GM12878 (cell line): ENCODE measurements at regions not wholly inside any gene's neighbourhood (a gene's known extent, or its start where the extent isn't known, plus 50 kb on each side); places are given as distances from the start of the nearest gene placed in this dataset.

Experiments
- ATAC-seq: fragments of 200-7000 bp; cut with Tn5 transposase; 3 replicates; pipeline ENCODE4 v1.9.1; 2020; ENCODE audit warnings: mild to moderate bottlenecking, moderate library complexity
- BruUV-seq: library from RNA; stranded (reverse); fragments of 400-500 nt; replicated peaks from 2 replicates; lab custom pipeline; 2021; lab: Mats Ljungman, UMichigan
- CTCF ChIA-PET: fragments of 300-600 bp; sonication (Branson Sonifier 250); formaldehyde crosslinking; extraction: SDS; loops from one replicate; lab custom pipeline; 2021; ENCODE audit warnings: inconsistent platforms; lab: Yijun Ruan, JAX
- POLR2A ChIA-PET: fragments of 350-600 bp; formaldehyde crosslinking; extraction: SDS; loops from one replicate; lab custom pipeline; 2021; ENCODE audit warnings: inconsistent platforms; lab: Charles Lee
- RAD21 ChIA-PET: fragments of 300-600 bp; sonication (Branson Sonifier 250); formaldehyde crosslinking; loops from one replicate; lab custom pipeline; 2023; ENCODE audit warnings: antibody characterized with exemption; ENCODE audit not compliant: unreplicated experiment; lab: Charles Lee
- SMC1A ChIA-PET: fragments of 300-600 bp; sonication (Branson Sonifier 250); formaldehyde crosslinking; loops from one replicate; lab custom pipeline; 2023; ENCODE audit not compliant: unreplicated experiment, uncharacterized antibody; lab: Charles Lee
- DNase-seq: peaks from one replicate; pipeline ENCODE4 v3.0.0-alpha.2; 2011; ENCODE audit warnings: low read depth, low spot score
- FAIRE-seq: peaks from 3 replicates; lab custom pipeline; 2011; peaks lifted over from hg19 to GRCh38; lab: Jason Lieb, UNC
- H2AFZ ChIP-seq: 2 replicates; pipeline ENCODE4 v1.6.0; 2011; ENCODE audit warnings: low read depth, low read length, control low read depth; ENCODE audit not compliant: control insufficient read depth
- H3K27ac ChIP-seq: 2 replicates; pipeline ENCODE4 v1.5.1; 2011; ENCODE audit warnings: control low read depth; ENCODE audit not compliant: control insufficient read depth, insufficient read depth
- H3K27me3 ChIP-seq, 2 experiments: replicated peaks in 1 of 2; 2 replicates each; pipeline versions ENCODE4 v1.6.0 to v1.6.1; 2011; ENCODE audit warnings: low read length in 1 of 2; ENCODE audit not compliant: control insufficient read depth in 2 of 2, insufficient read depth in 2 of 2
- H3K36me3 ChIP-seq, 2 experiments: 2 replicates each; pipeline ENCODE4 v1.5.1; 2011; ENCODE audit warnings: low read length in 1 of 2; ENCODE audit not compliant: control insufficient read depth in 2 of 2, insufficient read depth in 2 of 2
- H3K4me1 ChIP-seq: 2 replicates; pipeline ENCODE4 v1.6.1; 2011; ENCODE audit warnings: mild to moderate bottlenecking, low read length, moderate library complexity, mixed read lengths; ENCODE audit not compliant: control insufficient read depth, insufficient read depth
- H3K4me2 ChIP-seq: 2 replicates; pipeline ENCODE4 v1.6.0; 2011; ENCODE audit warnings: control low read depth; ENCODE audit not compliant: control insufficient read depth, insufficient read depth
- H3K4me3 ChIP-seq: fragments of 200-600 bp; sonication (generic); 2 replicates; pipeline ENCODE4 v1.5.1; 2016
- H3K79me2 ChIP-seq: 2 replicates; pipeline ENCODE4 v1.6.0; 2011; ENCODE audit warnings: low read length; ENCODE audit not compliant: control insufficient read depth, insufficient read depth
- H3K9ac ChIP-seq: 2 replicates; pipeline ENCODE4 v1.8.0; 2011; ENCODE audit warnings: low read length, control low read depth, mixed read lengths; ENCODE audit not compliant: control insufficient read depth, insufficient read depth
- H3K9me3 ChIP-seq: replicated peaks from 3 replicates; pipeline ENCODE4 v1.5.1; 2011; ENCODE audit warnings: mild to moderate bottlenecking, low read length; ENCODE audit not compliant: control insufficient read depth, insufficient read depth
- H4K20me1 ChIP-seq: 2 replicates; pipeline ENCODE4 v1.6.0; 2011; ENCODE audit not compliant: control insufficient read depth, insufficient read depth
- CREB1 ChIP-seq: IDR thresholded peaks from 2 replicates; pipeline ENCODE4 v1.6.1; 2012; ENCODE audit warnings: low read depth, mild to moderate bottlenecking, inconsistent platforms
- EP300 ChIP-seq, 2 experiments: fragments of 150-350 bp in 1 of 2; IDR thresholded peaks; 2 replicates each; pipeline ENCODE4 v1.6.1; 2011 to 2012; ENCODE audit warnings: low read depth in 2 of 2, low read length in 2 of 2, borderline replicate concordance in 1 of 2, improper control_type of control experiment in 1 of 2, inconsistent platforms in 1 of 2; ENCODE audit not compliant: control insufficient read depth in 1 of 2
- MEF2A ChIP-seq: IDR thresholded peaks from 2 replicates; pipeline ENCODE4 v1.6.1; 2011; ENCODE audit warnings: low read depth, mild to moderate bottlenecking, low read length, moderate library complexity; ENCODE audit not compliant: insufficient read depth
- NRF1 ChIP-seq: conservative IDR thresholded peaks from 2 replicates; pipeline ENCODE4 v1.6.1; 2011; ENCODE audit warnings: mild to moderate bottlenecking, low read depth, low read length, improper control_type of control experiment
- POLR2AphosphoS5 ChIP-seq: IDR thresholded peaks from 2 replicates; pipeline ENCODE4 v1.6.1; 2011; ENCODE audit warnings: mild to moderate bottlenecking, low read length, inconsistent platforms
- SREBF2 ChIP-seq: IDR thresholded peaks from 2 replicates; pipeline ENCODE4 v1.6.1; 2012; ENCODE audit warnings: mild to moderate bottlenecking, low read length
- ZNF24 ChIP-seq: fragments of 450-650 bp; IDR thresholded peaks from 2 replicates; pipeline ENCODE4 v1.6.1; 2017; ENCODE audit warnings: antibody characterized with exemption, mild to moderate bottlenecking
- WGBS: methylation state at CpG from one replicate; pipeline ENCODE4 v1.1.6; 2016; ENCODE audit warnings: low lambda C conversion rate; ENCODE audit not compliant: insufficient replicate concordance, insufficient coverage; ENCODE audit errors: missing lambda C conversion rate; 5-methylcytosine and 5-hydroxymethylcytosine counted together
- in situ Hi-C: fragments of 300-500 bp; cut with MboI; formaldehyde crosslinking; loops from 9 replicates; pipeline ENCODE4 v1.14.3; 2018; ENCODE audit warnings: mixed read lengths
- intact Hi-C: fragments of 100-400 bp; cut with micrococcal nuclease; formaldehyde crosslinking; loops from one replicate; pipeline ENCODE4 v1.14.2; 2022; ENCODE audit not compliant: unreplicated experiment
- TF ChIP-seq, protein P1 (sequence below): fragments of 450-650 bp; IDR thresholded peaks from 2 replicates; pipeline ENCODE4 v1.6.1; 2017; ENCODE audit warnings: mild to moderate bottlenecking, moderate library complexity
- TF ChIP-seq, protein P2 (sequence below): fragments of 450-650 bp; IDR thresholded peaks from 2 replicates; pipeline ENCODE4 v1.6.1; 2017; ENCODE audit warnings: mild to moderate bottlenecking, moderate library complexity

DNA sequence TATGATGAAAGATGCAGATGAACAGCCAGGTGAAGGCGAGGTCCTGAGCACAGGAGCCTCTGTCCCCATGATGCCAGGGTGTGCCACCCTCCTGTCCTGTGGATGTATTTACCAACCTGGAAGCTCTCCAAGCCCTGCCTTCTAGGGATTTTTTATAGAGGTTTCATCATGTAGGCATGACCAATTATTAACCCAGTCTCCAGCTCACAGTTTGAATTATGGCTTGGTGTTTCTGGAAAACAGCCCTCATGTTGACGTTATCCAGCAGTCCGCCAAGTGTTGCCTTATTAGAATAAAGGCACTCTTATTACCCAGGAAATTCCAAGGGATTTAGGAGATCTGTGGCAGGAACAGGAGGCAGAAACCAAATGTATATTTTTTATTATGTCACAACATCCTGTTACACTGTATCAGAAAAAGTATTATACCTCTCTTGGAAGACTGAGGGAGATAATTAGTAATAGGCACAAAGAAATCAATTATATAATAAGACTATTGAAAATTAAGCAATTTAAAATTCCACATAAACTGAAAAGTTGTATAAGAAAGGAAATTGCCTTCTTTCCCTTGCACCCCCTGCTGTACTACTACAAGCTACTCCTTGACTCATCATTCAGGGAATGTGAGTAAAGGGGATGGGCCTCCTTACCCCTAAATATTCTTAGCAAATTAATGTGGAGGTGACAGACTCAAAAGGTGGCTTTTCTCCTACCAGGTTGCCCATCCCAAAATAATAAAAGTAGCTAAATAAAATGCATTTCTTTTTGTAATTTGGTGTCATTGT is 129.6 kb downstream of the ZNF330 start:
- no peak for FAIRE-seq
- WGBS, result 57% methylated on average over 3 of the region's 3 CpGs
- Histone ChIP-seq H3K4me2 (no peak overlapping the region), H3K79me2 (no peaks in the 10 kb centered on the region), H3K9me3 (no peaks in the 10 kb centered on the region; the same call in 2 of the 3 replicates), H3K27ac (no peak overlapping the region), H4K20me1 (no peaks in the 10 kb centered on the region), H3K4me1 (peaks cover 5% of the 10 kb centered on the region; the same call in 1 of the 2 replicates), H3K36me3 (no peaks in the 10 kb centered on the region), H3K9ac (no peak overlapping the region), H3K27me3 (no peaks in the 10 kb centered on the region), H2AFZ (no peak overlapping the region), H3K4me3 (no peak overlapping the region)
- ChIA-PET CTCF (interaction anchor here (1.3 kb wide), 2 partner anchors 335 to 361 kb away, joined by 3 to 5 read pairs; no protein-coding TSS in a partner anchor), POLR2A (no interaction called here), SMC1A (no interaction called here), RAD21 (no interaction called here)
- in situ Hi-C loops, result no loop called here
- BruUV-seq, result no TSS peak
- no peak for ATAC-seq
- DNase-seq, result no peak
- no peak for TF ChIP-seq SREBF2
- no peak for TF ChIP-seq NRF1
- TF ChIP-seq, protein P1, sequence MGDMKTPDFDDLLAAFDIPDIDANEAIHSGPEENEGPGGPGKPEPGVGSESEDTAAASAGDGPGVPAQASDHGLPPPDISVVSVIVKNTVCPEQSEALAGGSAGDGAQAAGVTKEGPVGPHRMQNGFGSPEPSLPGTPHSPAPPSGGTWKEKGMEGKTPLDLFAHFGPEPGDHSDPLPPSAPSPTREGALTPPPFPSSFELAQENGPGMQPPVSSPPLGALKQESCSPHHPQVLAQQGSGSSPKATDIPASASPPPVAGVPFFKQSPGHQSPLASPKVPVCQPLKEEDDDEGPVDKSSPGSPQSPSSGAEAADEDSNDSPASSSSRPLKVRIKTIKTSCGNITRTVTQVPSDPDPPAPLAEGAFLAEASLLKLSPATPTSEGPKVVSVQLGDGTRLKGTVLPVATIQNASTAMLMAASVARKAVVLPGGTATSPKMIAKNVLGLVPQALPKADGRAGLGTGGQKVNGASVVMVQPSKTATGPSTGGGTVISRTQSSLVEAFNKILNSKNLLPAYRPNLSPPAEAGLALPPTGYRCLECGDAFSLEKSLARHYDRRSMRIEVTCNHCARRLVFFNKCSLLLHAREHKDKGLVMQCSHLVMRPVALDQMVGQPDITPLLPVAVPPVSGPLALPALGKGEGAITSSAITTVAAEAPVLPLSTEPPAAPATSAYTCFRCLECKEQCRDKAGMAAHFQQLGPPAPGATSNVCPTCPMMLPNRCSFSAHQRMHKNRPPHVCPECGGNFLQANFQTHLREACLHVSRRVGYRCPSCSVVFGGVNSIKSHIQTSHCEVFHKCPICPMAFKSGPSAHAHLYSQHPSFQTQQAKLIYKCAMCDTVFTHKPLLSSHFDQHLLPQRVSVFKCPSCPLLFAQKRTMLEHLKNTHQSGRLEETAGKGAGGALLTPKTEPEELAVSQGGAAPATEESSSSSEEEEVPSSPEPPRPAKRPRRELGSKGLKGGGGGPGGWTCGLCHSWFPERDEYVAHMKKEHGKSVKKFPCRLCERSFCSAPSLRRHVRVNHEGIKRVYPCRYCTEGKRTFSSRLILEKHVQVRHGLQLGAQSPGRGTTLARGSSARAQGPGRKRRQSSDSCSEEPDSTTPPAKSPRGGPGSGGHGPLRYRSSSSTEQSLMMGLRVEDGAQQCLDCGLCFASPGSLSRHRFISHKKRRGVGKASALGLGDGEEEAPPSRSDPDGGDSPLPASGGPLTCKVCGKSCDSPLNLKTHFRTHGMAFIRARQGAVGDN, result no peak
- no peak for TF ChIP-seq ZNF24
- TF ChIP-seq CREB1, result no peak
- TF ChIP-seq, protein P2, sequence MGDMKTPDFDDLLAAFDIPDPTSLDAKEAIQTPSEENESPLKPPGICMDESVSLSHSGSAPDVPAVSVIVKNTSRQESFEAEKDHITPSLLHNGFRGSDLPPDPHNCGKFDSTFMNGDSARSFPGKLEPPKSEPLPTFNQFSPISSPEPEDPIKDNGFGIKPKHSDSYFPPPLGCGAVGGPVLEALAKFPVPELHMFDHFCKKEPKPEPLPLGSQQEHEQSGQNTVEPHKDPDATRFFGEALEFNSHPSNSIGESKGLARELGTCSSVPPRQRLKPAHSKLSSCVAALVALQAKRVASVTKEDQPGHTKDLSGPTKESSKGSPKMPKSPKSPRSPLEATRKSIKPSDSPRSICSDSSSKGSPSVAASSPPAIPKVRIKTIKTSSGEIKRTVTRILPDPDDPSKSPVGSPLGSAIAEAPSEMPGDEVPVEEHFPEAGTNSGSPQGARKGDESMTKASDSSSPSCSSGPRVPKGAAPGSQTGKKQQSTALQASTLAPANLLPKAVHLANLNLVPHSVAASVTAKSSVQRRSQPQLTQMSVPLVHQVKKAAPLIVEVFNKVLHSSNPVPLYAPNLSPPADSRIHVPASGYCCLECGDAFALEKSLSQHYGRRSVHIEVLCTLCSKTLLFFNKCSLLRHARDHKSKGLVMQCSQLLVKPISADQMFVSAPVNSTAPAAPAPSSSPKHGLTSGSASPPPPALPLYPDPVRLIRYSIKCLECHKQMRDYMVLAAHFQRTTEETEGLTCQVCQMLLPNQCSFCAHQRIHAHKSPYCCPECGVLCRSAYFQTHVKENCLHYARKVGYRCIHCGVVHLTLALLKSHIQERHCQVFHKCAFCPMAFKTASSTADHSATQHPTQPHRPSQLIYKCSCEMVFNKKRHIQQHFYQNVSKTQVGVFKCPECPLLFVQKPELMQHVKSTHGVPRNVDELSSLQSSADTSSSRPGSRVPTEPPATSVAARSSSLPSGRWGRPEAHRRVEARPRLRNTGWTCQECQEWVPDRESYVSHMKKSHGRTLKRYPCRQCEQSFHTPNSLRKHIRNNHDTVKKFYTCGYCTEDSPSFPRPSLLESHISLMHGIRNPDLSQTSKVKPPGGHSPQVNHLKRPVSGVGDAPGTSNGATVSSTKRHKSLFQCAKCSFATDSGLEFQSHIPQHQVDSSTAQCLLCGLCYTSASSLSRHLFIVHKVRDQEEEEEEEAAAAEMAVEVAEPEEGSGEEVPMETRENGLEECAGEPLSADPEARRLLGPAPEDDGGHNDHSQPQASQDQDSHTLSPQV, result no peak
- no peak for TF ChIP-seq POLR2AphosphoS5
- no peak for TF ChIP-seq EP300 (IDR thresholded peaks at IDR 0.05; ENCODE audit: borderline replicate concordance in 1 of 2, control insufficient read depth in 1 of 2, low read depth in 2 of 2, low read length in 2 of 2)
- TF ChIP-seq MEF2A, result no peak
- intact Hi-C loops, result no loop called here
